GM19351 (cell line): ENCODE measurements at regions not wholly inside any gene's neighbourhood (a gene's known extent, or its start where the extent isn't known, plus 50 kb on each side); places are given as distances from the start of the nearest gene placed in this dataset.

Experiments
- ATAC-seq: cut with Tn5 transposase; IDR thresholded peaks from one replicate; pipeline ENCODE4 v1.9.1; 2021; ENCODE audit warnings: mild to moderate bottlenecking, moderate library complexity; ENCODE audit not compliant: unreplicated experiment

- no peak for ATAC-seq
Measured at GRCh38 chr20:48102931-48103660, 317.8 kb upstream of the SULF2 start.

DNA sequence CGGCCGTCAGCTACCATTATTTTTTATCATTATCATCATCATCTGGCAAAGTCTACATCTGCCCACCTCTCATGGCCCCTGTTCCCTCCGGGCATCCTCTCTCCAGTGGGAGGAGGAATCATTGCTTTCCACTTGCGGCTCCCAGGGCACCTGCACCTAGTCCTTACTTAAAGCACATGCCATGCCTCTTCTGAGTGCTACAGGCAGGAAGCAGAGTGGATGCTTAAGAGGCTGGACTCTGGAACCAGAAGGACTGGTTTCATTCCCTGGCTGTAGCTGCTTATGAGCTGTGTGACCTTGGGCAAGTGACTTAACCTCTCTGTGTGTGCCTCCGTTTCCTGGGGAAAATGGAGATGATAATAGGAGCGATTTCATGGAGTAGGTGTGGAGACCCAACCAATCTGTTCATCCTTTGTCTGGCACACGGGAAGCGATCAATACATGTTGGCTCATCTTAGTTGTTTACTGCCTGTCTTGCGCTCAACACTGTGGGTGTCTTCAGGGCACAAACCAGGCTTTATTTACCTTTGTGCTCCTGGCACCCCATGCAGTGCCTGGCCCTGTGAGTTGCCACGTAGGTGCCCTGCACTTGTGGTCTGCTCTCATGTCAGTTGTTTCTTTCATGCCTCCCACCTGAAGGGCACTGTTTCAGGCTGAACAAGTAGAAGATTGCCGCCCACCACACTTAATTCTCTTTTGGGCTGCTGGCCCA is 317.0 kb upstream of the SULF2 start:
- no peak for ATAC-seq

DNA sequence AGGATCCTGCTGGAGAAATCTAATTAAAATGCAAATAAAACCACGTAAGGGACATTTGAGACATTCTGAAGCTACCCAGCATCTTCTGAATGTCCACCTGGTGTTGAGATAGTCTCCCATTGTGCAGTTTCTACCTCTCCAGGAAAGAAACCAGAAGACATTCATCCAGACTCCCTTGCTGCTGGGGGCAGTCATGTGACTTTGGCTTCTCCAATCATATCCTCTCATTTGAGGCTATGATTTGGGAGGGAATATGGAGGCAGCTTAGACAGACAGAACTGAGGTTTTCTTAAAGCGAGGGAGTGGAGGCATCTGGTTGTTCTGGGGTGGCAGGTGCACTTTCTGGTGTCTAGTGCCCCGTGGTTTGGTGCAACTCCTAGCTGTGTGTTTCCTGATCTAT is 315.2 kb upstream of the SULF2 start:
- no peak for ATAC-seq

- no peak for ATAC-seq
Measured at GRCh38 chr20:48098866-48099265, 313.6 kb upstream of the SULF2 start.

DNA sequence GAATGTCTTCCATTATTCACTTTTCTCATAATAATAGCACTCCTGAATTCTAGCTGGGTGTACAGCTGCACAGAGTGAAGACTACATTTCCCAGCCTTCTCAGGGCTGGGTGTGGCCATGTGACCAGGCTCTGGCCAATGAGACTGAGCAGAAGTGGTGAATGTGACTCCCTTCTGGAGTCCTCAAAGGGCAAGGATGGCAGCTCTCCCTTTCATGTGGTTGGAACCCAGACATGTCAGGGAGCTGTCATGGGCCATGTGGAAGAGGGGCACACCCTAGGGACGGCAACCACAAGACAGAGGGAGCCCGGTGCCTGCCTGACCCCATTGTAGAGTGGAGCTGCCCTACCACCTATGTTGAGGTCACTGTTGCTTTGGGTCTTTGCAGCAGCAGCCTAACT is 312.8 kb upstream of the SULF2 start:
- ATAC-seq: no peak

DNA sequence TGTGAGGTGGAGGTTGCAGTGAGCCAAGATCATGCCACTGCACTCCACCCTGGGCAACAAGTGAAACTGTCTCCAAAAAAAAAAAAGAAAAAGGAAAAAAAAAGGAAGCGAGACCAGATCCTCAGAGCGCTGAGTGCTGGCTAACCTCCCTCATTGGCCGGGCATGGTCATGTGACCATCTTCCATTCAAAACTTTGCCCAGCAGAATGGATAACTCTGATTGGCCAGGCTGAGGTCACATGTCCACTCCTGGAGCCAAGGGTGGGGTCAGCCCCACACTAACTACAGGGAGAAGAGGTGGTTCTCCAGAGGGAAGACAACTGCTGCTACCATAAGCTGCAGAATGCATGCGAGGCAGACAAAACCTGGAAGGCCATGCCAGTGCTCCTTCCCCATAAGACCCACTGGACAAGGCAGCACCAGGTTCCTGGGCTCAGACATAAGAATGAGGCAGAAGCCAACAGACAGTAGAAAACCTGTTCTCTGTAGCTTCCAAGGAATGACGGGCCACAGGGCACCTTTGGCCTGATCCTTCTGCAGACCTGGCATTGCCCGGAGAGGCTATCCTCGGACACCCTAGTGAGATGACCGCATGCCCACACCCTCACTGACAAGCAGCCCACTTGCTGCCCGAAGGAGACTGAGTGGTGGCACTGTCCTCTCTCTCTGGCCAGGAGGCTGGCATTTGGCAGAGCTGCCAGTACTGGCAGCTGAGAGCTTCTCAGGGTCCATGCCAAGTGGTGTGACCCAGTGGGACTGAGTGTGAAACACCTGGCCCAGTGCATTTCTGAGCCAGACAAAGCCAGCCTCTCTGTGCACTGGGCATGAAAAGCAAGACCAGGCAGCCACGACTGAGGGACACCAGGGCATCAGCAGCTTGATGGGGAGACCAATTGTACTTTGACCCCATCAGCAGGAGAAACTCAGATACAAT is 311.9 kb upstream of the SULF2 start:
- no peak for ATAC-seq

DNA sequence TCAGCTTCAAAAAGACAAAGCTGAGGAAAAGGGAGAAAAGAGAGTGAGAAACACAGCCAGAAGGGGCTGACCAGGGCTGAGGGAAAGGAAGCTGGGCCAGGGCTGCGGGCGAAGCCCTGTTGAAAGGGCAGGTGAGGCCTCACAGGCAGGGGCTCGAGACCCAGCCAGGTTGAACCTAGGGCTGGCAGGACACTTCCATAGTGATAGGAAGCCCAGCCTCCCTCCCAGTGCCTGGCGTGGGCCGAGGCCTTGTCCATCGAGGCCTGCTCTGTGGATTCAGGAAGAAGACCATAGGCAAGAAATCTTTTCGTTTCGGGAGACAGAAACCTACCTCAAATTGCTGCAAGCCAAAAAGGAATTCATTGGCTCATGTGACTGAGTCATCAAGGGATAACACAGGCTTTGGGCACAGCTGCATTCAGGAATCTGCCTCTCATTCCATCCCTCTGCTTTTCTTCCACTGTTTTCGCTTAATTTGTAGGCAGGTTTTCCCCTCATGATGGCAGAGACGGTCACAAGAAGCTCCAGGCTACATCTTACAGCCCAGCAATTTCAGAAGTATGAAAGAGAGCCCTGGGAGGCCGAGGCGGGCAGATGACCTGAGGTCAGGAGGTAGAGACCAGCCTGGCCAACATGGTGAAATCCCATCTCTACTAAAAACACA is 311.1 kb upstream of the SULF2 start:
- no peak for ATAC-seq

DNA sequence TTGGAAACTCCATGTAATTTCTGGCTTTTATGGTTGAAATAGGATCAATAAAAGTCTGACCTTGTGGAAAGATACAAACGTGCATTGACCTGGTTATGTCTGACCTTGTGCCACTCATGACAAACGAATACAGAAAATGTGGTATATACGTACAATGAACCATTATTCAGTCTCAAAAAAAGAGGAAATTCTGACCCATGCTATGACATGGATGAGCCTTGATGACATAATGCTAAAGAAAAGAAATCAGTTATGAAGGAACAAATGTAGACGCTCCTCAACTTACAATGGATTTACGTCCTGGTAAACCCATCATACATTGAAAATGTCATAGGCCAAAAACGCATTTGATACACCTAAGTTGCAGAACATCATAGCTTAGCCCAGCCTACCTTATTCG is 309.7 kb upstream of the SULF2 start:
- no peak for ATAC-seq

- no peak for ATAC-seq
Measured at GRCh38 chr20:48094196-48094749, 309.0 kb upstream of the SULF2 start.

DNA sequence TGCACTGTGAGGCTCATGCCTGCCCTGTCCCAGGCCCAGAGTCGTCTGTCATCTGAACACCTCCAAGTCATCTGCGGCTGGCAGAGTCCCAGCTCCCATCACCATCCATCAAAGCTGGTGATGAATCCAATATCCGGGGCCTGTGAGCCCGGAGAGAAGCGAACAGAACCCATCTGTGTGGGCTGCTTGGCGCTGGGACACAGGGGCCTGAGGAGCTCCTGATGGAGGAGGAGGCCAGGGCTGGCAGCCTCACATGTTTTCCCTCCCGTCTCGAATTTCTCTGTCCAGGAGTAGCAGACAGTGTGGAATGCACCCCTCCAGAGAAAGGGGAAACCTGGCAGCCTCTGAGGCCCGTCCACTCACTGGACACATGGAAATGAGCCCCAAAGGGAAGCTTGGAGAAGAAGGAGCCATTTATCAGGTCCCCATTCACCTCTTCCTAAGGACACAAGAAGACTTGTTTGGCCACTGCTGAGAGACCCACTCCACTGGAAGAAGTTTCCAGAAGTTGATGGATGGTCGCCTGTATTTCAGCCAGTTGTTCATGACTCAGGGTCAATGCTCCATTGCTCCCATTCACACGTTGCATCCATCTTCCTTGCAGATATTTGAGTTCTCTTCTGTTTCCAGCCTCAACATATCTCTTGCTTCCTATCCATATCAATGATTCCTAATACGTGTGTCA is 307.5 kb upstream of the SULF2 start:
- ATAC-seq: no peak

DNA sequence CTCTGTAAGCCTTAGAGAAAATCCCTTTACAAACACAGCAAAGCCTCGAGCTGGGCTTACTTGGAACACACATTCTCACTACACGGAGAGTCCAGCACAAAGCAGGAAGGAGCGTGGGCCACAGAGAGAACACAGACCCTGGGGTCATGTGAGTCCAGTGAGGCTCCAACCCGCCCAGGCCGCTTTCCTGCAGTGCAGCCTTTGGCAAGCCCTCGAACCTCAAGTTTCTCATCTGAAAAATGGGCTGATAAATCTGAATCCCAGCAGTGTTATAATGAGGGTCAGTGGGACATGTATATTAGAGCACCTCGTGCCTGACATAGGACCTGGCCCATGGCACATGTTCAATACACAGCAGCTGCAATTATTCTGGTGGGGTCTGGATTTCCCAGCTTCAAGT is 305.5 kb upstream of the SULF2 start:
- no peak for ATAC-seq

- ATAC-seq: no peak
Measured at GRCh38 chr20:48090314-48090713, 305.0 kb upstream of the SULF2 start.

DNA sequence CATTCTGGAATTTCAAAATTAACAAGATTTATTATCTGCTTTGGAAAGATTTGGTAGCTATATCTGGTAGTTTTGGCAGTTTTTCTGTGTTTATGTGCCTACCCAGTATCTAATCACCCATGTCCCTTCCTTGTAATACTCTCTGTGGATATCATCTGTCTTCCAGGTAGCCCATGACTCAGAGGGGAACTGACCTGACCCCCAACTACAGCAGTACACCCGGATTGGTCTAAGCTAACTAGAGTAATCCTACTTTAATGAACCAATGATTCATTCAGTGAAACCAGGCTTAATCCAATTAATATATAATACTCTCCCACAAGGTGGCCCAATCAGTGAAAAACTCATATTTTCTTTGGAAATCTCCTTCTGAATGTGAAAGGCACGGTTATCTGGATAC is 295.3 kb upstream of the SULF2 start:
- ATAC-seq: no peak

GRCh38 chr20:48079028-48079427 is 293.7 kb upstream of the SULF2 start:
- no peak for ATAC-seq

DNA sequence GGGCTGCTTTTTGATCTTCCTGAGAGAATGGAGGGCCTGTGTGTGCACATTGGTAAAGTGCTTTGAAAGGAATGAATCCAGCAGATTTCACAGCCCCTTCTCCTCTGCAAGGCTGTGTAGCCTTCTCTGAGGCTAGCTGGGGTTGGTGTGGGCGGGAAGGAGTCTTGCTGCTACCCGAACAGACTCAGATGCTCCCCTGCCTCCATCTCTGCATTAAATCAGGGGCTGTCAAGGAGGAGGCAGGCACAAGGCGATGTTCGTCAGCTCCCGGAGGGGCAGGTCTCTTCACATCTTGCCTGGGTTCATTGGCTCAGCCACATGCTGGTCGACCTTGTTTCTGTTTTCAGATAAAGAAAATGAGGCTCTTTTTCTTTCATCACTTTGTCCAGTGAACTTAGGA is 291.5 kb upstream of the SULF2 start:
- no peak for ATAC-seq

DNA sequence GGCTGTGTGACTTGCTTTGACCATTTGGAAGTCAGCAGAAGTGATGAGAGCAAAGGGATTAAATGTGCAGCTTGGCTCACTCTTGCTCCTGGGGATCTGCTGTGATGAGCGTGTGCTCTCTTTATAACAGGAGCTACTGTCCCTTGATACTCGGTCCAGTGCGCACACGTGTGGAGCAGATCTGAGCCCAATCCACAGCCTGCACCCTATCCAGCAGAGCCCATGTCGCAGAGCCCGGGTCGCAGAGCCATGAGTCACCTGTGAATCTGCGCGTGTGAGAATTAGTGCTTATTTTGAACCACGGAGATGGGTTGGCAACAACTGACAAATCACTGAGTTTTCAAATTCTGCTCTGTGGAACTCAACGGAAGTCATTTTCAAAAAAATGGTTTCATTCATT is 291.0 kb upstream of the SULF2 start:
- ATAC-seq: no peak

DNA sequence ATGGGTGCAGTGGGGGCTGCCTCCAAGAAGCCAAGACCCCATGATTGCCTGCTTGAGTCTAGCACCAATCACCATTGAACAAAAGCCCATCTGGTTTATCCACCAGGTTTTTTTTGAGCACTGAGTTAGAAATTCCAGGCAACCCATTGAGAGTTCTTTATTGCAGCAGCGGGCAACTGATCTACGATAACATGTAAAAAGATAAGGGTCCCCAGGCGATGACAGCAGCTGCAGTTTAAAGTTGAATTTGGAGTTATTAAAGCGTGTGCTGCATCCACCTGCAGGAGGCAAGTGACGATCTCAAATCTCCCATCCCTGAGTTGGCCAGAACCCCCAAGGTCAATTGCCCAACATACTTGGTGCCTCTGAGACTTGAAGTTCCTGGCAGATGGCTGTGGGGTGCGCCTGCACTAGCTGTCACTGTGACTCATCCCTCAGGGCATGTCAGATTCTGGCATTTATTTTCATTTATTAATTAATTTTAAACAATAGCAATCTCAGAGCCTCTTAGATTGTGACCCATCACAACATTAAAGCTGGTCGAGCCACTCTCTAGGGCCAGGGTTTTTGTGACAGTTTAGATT is 290.4 kb upstream of the SULF2 start:
- no peak for ATAC-seq

GRCh38 chr20:48070991-48071652 is 285.8 kb upstream of the SULF2 start:
- ATAC-seq: no peak

DNA sequence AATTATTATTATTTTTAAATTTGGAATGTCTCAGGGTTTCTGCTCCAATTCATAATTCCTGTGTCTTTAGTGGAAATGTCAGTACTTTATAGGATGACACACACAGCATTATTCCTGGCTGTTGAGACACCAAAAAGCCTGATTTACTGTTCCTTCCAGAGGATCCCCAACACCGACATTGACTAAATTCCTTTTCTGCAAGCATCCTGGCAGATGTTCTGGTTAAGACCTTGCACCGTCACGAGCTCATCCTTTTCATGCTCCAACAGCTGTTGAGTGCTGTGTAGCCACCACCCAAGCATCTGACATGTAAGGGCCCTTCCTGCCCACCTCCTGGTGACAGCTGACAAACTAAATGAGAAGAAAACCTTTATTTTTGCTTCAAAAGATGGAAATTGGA is 284.3 kb upstream of the SULF2 start:
- no peak for ATAC-seq
